A673 (cell line): ENCODE measurements at regions not wholly inside any gene's neighbourhood (a gene's known extent, or its start where the extent isn't known, plus 50 kb on each side); places are given as distances from the start of the nearest gene placed in this dataset.

Experiments
- BruUV-seq: library from RNA; stranded (reverse); fragments of 400-500 nt; replicated peaks from 2 replicates; lab custom pipeline; 2021; lab: Mats Ljungman, UMichigan
- CTCF ChIA-PET: fragments of 300-600 bp; sonication (Branson Sonifier 250); formaldehyde crosslinking; loops from one replicate; lab custom pipeline; 2022; ENCODE audit warnings: antibody characterized with exemption; lab: Charles Lee
- POLR2A ChIA-PET: fragments of 300-600 bp; sonication (Branson Sonifier 250); formaldehyde crosslinking; loops from one replicate; lab custom pipeline; 2022; ENCODE audit warnings: antibody characterized with exemption; ENCODE audit not compliant: low non-redundant PET; lab: Charles Lee
- DNase-seq: peaks from one replicate; pipeline ENCODE4 v3.0.0-alpha.2; 2015; ENCODE audit warnings: low spot score
- H3K27ac ChIP-seq: fragments of 200-600 bp; sonication (generic); 2 replicates; pipeline ENCODE4 v1.5.1; 2016; ENCODE audit warnings: mixed run types, low read depth, mild to moderate bottlenecking, mixed read lengths, antibody characterized with exemption, low read length; ENCODE audit not compliant: poor library complexity, severe bottlenecking
- H3K27me3 ChIP-seq: fragments of 200-600 bp; sonication (generic); replicated peaks from 2 replicates; pipeline ENCODE4 v1.6.1; 2017; ENCODE audit warnings: mixed run types, low read depth, mild to moderate bottlenecking, mixed read lengths, antibody characterized with exemption, low read length; ENCODE audit not compliant: insufficient read depth, poor library complexity
- H3K36me3 ChIP-seq: fragments of 200-600 bp; sonication (generic); 2 replicates; pipeline ENCODE4 v1.6.1; 2016; ENCODE audit warnings: mixed run types, mild to moderate bottlenecking, mixed read lengths, antibody characterized with exemption, low read length; ENCODE audit not compliant: insufficient read depth, poor library complexity, severe bottlenecking
- H3K4me1 ChIP-seq: fragments of 200-600 bp; sonication (generic); 2 replicates; pipeline ENCODE4 v1.6.1; 2017; ENCODE audit warnings: mixed run types, mild to moderate bottlenecking, mixed read lengths, antibody characterized with exemption, low read length; ENCODE audit not compliant: insufficient read depth, poor library complexity, severe bottlenecking
- H3K4me3 ChIP-seq: fragments of 200-600 bp; sonication (generic); 2 replicates; pipeline ENCODE4 v1.5.1; 2016; ENCODE audit warnings: low read depth, mixed run types, mild to moderate bottlenecking, mixed read lengths, low read length; ENCODE audit not compliant: poor library complexity, severe bottlenecking
- H3K9me3 ChIP-seq: fragments of 200-600 bp; sonication (generic); 2 replicates; pipeline ENCODE4 v1.6.1; 2016; ENCODE audit warnings: mixed run types, low read depth, mild to moderate bottlenecking, mixed read lengths, antibody characterized with exemption, low read length; ENCODE audit not compliant: poor library complexity, severe bottlenecking
- CTCF ChIP-seq: fragments of 300-800, 200-600 bp; sonication (generic); conservative IDR thresholded peaks from 2 replicates; pipeline ENCODE4 v1.5.1; 2017; ENCODE audit warnings: low read depth, mild to moderate bottlenecking, antibody characterized with exemption, low read length, moderate library complexity, mixed read lengths
- EZH2 ChIP-seq: fragments of 200-600 bp; sonication (generic); IDR thresholded peaks from 2 replicates; pipeline ENCODE4 v1.6.1; 2017; ENCODE audit warnings: borderline replicate concordance, low read depth, mild to moderate bottlenecking, mixed read lengths, antibody characterized with exemption, low read length; ENCODE audit not compliant: poor library complexity, severe bottlenecking
- intact Hi-C: fragments of 100-400 bp; cut with micrococcal nuclease; formaldehyde crosslinking; loops from one replicate; pipeline ENCODE4 v1.10.0; 2022; ENCODE audit not compliant: unreplicated experiment

- intact Hi-C loops: no loop called here
- BruUV-seq: no TSS peak
- Histone ChIP-seq H3K4me1 (peaks cover 17% of the 10 kb centered on the region), H3K36me3 (no peaks in the 10 kb centered on the region), H3K4me3 (no peak overlapping the region), H3K9me3 (peaks cover 11% of the 10 kb centered on the region), H3K27me3 (no peaks in the 10 kb centered on the region), H3K27ac (no peak overlapping the region)
- no peak for TF ChIP-seq CTCF
- TF ChIP-seq EZH2: no peak
- ChIA-PET POLR2A (no interaction called here), CTCF (interaction anchor here (0.5 kb wide), 1 partner anchor 241 kb away, joined by 3 read pairs; no protein-coding TSS in a partner anchor)
- DNase-seq: no peak
Observed at GRCh38 chr2:238598802-238599530, 172.2 kb downstream of the ASB1 start.

- intact Hi-C loops: no loop called here
- Histone ChIP-seq H3K9me3 (peaks cover 13% of the 10 kb centered on the region), H3K4me3 (no peak overlapping the region), H3K36me3 (no peaks in the 10 kb centered on the region), H3K27me3 (no peaks in the 10 kb centered on the region), H3K27ac (no peak overlapping the region), H3K4me1 (peaks cover 17% of the 10 kb centered on the region)
- DNase-seq: no peak
- no TSS peak for BruUV-seq
- POLR2A ChIA-PET: no interaction called here
- CTCF ChIA-PET: interaction anchor here (0.5 kb wide), 1 partner anchor 242 kb away, joined by 3 read pairs; no protein-coding TSS in a partner anchor
- TF ChIP-seq CTCF (no peak), EZH2 (no peak)
Observed at GRCh38 chr2:238599549-238600505, 173.1 kb downstream of the ASB1 start.

GRCh38 chr2:238600506-238601432, 174.0 kb downstream of the ASB1 start:
- no peak for DNase-seq
- no TSS peak for BruUV-seq
- intact Hi-C loops: no loop called here
- Histone ChIP-seq H3K4me1 (peaks cover 17% of the 10 kb centered on the region), H3K27ac (no peak overlapping the region), H3K36me3 (no peaks in the 10 kb centered on the region), H3K4me3 (no peak overlapping the region), H3K9me3 (peaks cover 13% of the 10 kb centered on the region), H3K27me3 (no peaks in the 10 kb centered on the region)
- TF ChIP-seq CTCF (no peak), EZH2 (no peak)
- ChIA-PET CTCF (no interaction called here), POLR2A (no interaction called here)
